Panc1 (cell line): ENCODE measurements at regions not wholly inside any gene's neighbourhood (a gene's known extent, or its start where the extent isn't known, plus 50 kb on each side); places are given as distances from the start of the nearest gene placed in this dataset.

Experiments
- ATAC-seq: fragments of 200-7000 bp; cut with Tn5 transposase; 2 replicates; pipeline ENCODE4 v1.9.1; 2020; ENCODE audit warnings: mild to moderate bottlenecking, moderate library complexity
- BruUV-seq: library from RNA; stranded (reverse); fragments of 400-500 nt; replicated peaks from 2 replicates; lab custom pipeline; 2021; lab: Mats Ljungman, UMichigan
- CTCF ChIA-PET: fragments of 300-600 bp; sonication (Branson Sonifier 250); formaldehyde crosslinking; loops from one replicate; lab custom pipeline; 2022; ENCODE audit warnings: antibody characterized with exemption; lab: Charles Lee
- POLR2A ChIA-PET: fragments of 300-600 bp; sonication (Branson Sonifier 250); formaldehyde crosslinking; loops from one replicate; lab custom pipeline; 2022; ENCODE audit warnings: antibody characterized with exemption; lab: Charles Lee
- DNase-seq: peaks from one replicate; pipeline ENCODE4 v3.0.0-alpha.2; 2010; ENCODE audit warnings: low read depth, low spot score
- H3K27ac ChIP-seq: 2 replicates; pipeline ENCODE4 v1.5.1; 2011; ENCODE audit warnings: mild to moderate bottlenecking, low read length, inconsistent platforms
- H3K27me3 ChIP-seq: fragments of 200-500 bp; sonication (Bioruptor generic); 2 replicates; pipeline ENCODE4 v1.6.0; 2014; ENCODE audit warnings: low read length, inconsistent platforms; ENCODE audit not compliant: control insufficient read depth, insufficient read depth
- H3K36me3 ChIP-seq: fragments of 200-500 bp; sonication (Bioruptor generic); 2 replicates; pipeline ENCODE4 v1.5.1; 2014; ENCODE audit warnings: inconsistent platforms, mild to moderate bottlenecking, low read length, moderate library complexity; ENCODE audit not compliant: control insufficient read depth, insufficient read depth
- H3K4me1 ChIP-seq: 2 replicates; pipeline ENCODE4 v1.5.1; 2011; ENCODE audit warnings: inconsistent platforms, mild to moderate bottlenecking, low read length, moderate library complexity; ENCODE audit not compliant: control insufficient read depth, insufficient read depth
- H3K4me3 ChIP-seq, 2 experiments: 2 replicates each; pipeline ENCODE4 v1.5.1; 2011 to 2012; ENCODE audit warnings: low read depth in 2 of 2, low read length in 2 of 2, mild to moderate bottlenecking in 2 of 2, inconsistent platforms in 1 of 2, moderate library complexity in 1 of 2
- H3K9me3 ChIP-seq: fragments of 200-500 bp; sonication (Bioruptor generic); 2 replicates; pipeline ENCODE4 v1.5.1; 2014; ENCODE audit warnings: low read depth, mild to moderate bottlenecking, inconsistent platforms, low read length, moderate library complexity; ENCODE audit not compliant: control insufficient read depth, insufficient read depth
- CTCF ChIP-seq: fragments of 450-650 bp; IDR thresholded peaks from 2 replicates; pipeline ENCODE4 v1.5.1; 2017; ENCODE audit warnings: mild to moderate bottlenecking
- POLR2AphosphoS5 ChIP-seq: IDR thresholded peaks from 2 replicates; pipeline ENCODE4 v1.6.1; 2012; ENCODE audit warnings: mild to moderate bottlenecking, low read depth, low read length, moderate library complexity
- REST ChIP-seq, 2 experiments: IDR thresholded peaks; 2 replicates each; pipeline ENCODE4 v1.6.1; 2011 to 2012; ENCODE audit warnings: low read depth in 2 of 2, control low read depth in 1 of 2, low read length in 1 of 2, mild to moderate bottlenecking in 1 of 2, moderate library complexity in 1 of 2; ENCODE audit not compliant: insufficient read depth in 1 of 2
- SIN3A ChIP-seq: IDR thresholded peaks from 2 replicates; pipeline ENCODE4 v1.6.1; 2012; ENCODE audit warnings: low read depth, mild to moderate bottlenecking, low read length, moderate library complexity, borderline replicate concordance; ENCODE audit not compliant: insufficient read depth
- TCF7L2 ChIP-seq: IDR thresholded peaks from 2 replicates; pipeline ENCODE4 v1.6.1; 2011; ENCODE audit warnings: mild to moderate bottlenecking, low read depth, low read length, inconsistent platforms
- in situ Hi-C: cut with HindIII; loops from 2 replicates; pipeline ENCODE4 v1.10.0; 2016; ENCODE audit warnings: low sequenced_read_pairs, low pct_unique_long_range_greater_than_20kb
- intact Hi-C: fragments of 100-400 bp; cut with micrococcal nuclease; formaldehyde crosslinking; loops from one replicate; pipeline ENCODE4 v1.10.0; 2022; ENCODE audit not compliant: unreplicated experiment

- ATAC-seq: no peak
- DNase-seq: no peak
- intact Hi-C loops (no loop called here), in situ Hi-C loops (no loop called here)
- Histone ChIP-seq H3K4me3 (no peak overlapping the region), H3K27me3 (no peaks in the 10 kb centered on the region; the same call in 1 of the 2 replicates), H3K9me3 (no peaks in the 10 kb centered on the region), H3K27ac (no peak overlapping the region), H3K36me3 (no peaks in the 10 kb centered on the region), H3K4me1 (no peaks in the 10 kb centered on the region)
- TF ChIP-seq POLR2AphosphoS5 (no peak), CTCF (no peak)
- ChIA-PET POLR2A (no interaction called here), CTCF (no interaction called here)
- BruUV-seq: no TSS peak
Measured at GRCh38 chr5:34517249-34517648, 138.9 kb upstream of the RAI14 start.

- Histone ChIP-seq H3K9me3 (no peaks in the 10 kb centered on the region), H3K27ac (no peak overlapping the region), H3K4me1 (no peaks in the 10 kb centered on the region), H3K27me3 (no peaks in the 10 kb centered on the region; the same call in 1 of the 2 replicates), H3K4me3 (no peak overlapping the region), H3K36me3 (no peaks in the 10 kb centered on the region)
- no peak for DNase-seq
- no TSS peak for BruUV-seq
- intact Hi-C loops (no loop called here), in situ Hi-C loops (no loop called here)
- TF ChIP-seq SIN3A (no peak), POLR2AphosphoS5 (no peak), REST (IDR thresholded peaks at IDR 0.05; ENCODE audit: insufficient read depth in 1 of 2, low read depth in 2 of 2, low read length in 1 of 2) (no peak), TCF7L2 (no peak), CTCF (no peak)
- CTCF ChIA-PET: interaction anchor here (0.6 kb wide), 1 partner anchor 28 kb away, joined by 4 read pairs; no protein-coding TSS in a partner anchor
- ATAC-seq: no peak
- POLR2A ChIA-PET: no interaction called here
Measured at GRCh38 chr5:34519489-34520220, 136.5 kb upstream of the RAI14 start.
